ENCODE measurements at regions not wholly inside any gene's neighbourhood (a gene's known extent, or its start where the extent isn't known, plus 50 kb on each side); places are given as distances from the start of the nearest gene placed in this dataset.
"Not testable (repeated sequence)": the region's sequence is repeated elsewhere in the genome, so short reads cannot be mapped to it uniquely, and the experiment has no call there.

DNA sequence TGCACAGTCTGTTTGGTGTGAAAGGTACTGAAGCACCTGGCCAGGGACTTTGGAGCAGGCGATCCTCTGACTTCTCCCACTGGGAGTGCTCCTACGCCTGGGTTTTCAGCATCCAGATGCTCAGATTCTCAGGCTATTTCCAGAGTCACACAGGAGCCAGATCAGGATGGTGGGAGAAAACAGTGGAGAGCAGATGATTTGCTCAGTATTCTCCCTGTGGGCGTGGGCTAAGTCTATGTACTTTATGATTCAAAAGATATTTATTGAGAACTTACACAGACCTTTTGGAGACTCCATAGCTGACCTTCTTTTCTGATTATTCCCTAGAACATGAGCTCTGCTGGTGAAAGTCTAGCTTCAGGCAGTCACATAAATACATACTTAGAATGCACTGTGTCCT, 134.6 kb downstream of the TENT5C start:
- Histone ChIP-seq H3K27ac (ENCODE audit: low read depth in 1 of 2, low read length in 2 of 2) (no peak overlapping the region), H3K4me3 (ENCODE audit: low read length) (no peak overlapping the region), H3K4me1 (ENCODE audit: insufficient read depth, low read length) (no peaks in the 10 kb centered on the region), H3K36me3 (ENCODE audit: insufficient read depth, low read length) (no peaks in the 10 kb centered on the region), H3K27me3 (ENCODE audit: control insufficient read depth in 1 of 2, insufficient read depth in 2 of 2, low read length in 2 of 2) (no peaks in the 10 kb centered on the region), H3K9me3 (ENCODE audit: control insufficient read depth in 1 of 2, insufficient read depth in 1 of 2, low read length in 2 of 2) (no peaks in the 10 kb centered on the region)
- DNase-seq, result no peak
- no peaks in the 10 kb centered on the region for H3K9me3 Mint-ChIP-seq
- peaks cover 6% of the 10 kb centered on the region for H3K4me1 Mint-ChIP-seq (ENCODE audit: low read depth)
- CTCF ChIA-PET, result interaction anchor here (0.7 to 0.9 kb wide), 2 partner anchors 14 to 206 kb away, joined by 3 read pairs; no protein-coding TSS in a partner anchor
- H3K4me3 Mint-ChIP-seq, result no peak overlapping the region
- POLR2A ChIA-PET, result no interaction called here
- intact Hi-C loops (cut with DNase I, micrococcal nuclease), result no loop called here
- ATAC-seq (ENCODE audit: poor library complexity), result no peak
- peaks cover 6% of the 10 kb centered on the region for H3K27me3 Mint-ChIP-seq
- no peak for TF ChIP-seq CTCF (IDR thresholded peaks at IDR 0.05)
- H3K36me3 Mint-ChIP-seq (ENCODE audit: low read depth), result no peaks in the 10 kb centered on the region
- H3K27ac Mint-ChIP-seq, result no peak overlapping the region

GRCh38 chr1:117746565-117746964, 140.7 kb downstream of the TENT5C start:
- H3K9me3 ChIP-seq (ENCODE audit: control insufficient read depth in 1 of 2, insufficient read depth in 1 of 2, low read length in 2 of 2); H3K4me1 ChIP-seq (ENCODE audit: insufficient read depth, low read length); H3K27ac ChIP-seq (ENCODE audit: low read depth in 1 of 2, low read length in 2 of 2); H3K4me3 ChIP-seq (ENCODE audit: low read length); H3K9me3 Mint-ChIP-seq; CTCF ChIA-PET; H3K27me3 ChIP-seq (ENCODE audit: control insufficient read depth in 1 of 2, insufficient read depth in 2 of 2, low read length in 2 of 2); DNase-seq; H3K4me3 Mint-ChIP-seq; H3K36me3 ChIP-seq (ENCODE audit: insufficient read depth, low read length); H3K36me3 Mint-ChIP-seq (ENCODE audit: low read depth); intact Hi-C loops (cut with DNase I, micrococcal nuclease); ATAC-seq (ENCODE audit: poor library complexity); H3K27ac Mint-ChIP-seq; H3K4me1 Mint-ChIP-seq (ENCODE audit: low read depth): not testable (repeated sequence)
- peaks cover 34% of the 10 kb centered on the region for H3K27me3 Mint-ChIP-seq
- POLR2A ChIA-PET, result interaction anchor here (1.1 kb wide), 1 partner anchor 11 kb away, joined by 3 read pairs; no protein-coding TSS in a partner anchor

DNA sequence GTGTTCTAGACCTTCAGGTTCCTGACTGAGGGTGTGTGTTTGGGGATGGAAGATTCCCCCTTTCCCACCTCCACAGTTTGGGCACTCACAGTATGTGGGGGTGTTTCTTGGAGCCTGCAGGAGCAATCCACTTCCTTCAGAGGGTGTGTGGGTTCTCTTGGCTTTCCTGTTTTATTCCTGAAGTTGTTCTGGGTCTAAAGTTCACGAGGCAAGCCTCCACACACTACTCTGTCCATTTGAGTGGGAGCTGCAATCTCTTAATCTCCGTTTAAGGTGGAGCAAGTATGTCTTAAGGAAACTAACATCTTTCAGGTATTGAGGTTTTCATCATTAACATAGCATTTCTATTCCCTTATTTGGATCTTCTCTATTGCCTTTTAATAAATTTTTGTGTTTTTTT, 141.8 kb downstream of the TENT5C start:
- H3K27ac ChIP-seq (ENCODE audit: low read depth in 1 of 2, low read length in 2 of 2), result no peak overlapping the region
- no peak for ATAC-seq (ENCODE audit: poor library complexity)
- Mint-ChIP-seq H3K27ac (no peak overlapping the region), H3K36me3 (ENCODE audit: low read depth) (no peaks in the 10 kb centered on the region), H3K4me3 (no peak overlapping the region), H3K4me1 (ENCODE audit: low read depth) (no peaks in the 10 kb centered on the region), H3K9me3 (peaks cover 2% of the 10 kb centered on the region), H3K27me3 (peaks cover 38% of the 10 kb centered on the region)
- ChIA-PET POLR2A (no interaction called here), CTCF (no interaction called here)
- no peaks in the 10 kb centered on the region for H3K4me1 ChIP-seq (ENCODE audit: insufficient read depth, low read length)
- no peaks in the 10 kb centered on the region for H3K36me3 ChIP-seq (ENCODE audit: insufficient read depth, low read length)
- no peak overlapping the region for H3K4me3 ChIP-seq (ENCODE audit: low read length)
- intact Hi-C loops (cut with DNase I, micrococcal nuclease), result no loop called here
- DNase-seq, result no peak
- TF ChIP-seq CTCF (IDR thresholded peaks at IDR 0.05), result no peak
- H3K9me3 ChIP-seq (ENCODE audit: control insufficient read depth in 1 of 2, insufficient read depth in 1 of 2, low read length in 2 of 2), result peaks cover 0 to 7% of the 10 kb centered on the region in 2 experiments
- H3K27me3 ChIP-seq (ENCODE audit: control insufficient read depth in 1 of 2, insufficient read depth in 2 of 2, low read length in 2 of 2), result peaks cover 0 to 6% of the 10 kb centered on the region in 2 experiments

GRCh38 chr1:117751321-117751720, 145.5 kb downstream of the TENT5C start:
- H3K4me1 ChIP-seq (ENCODE audit: insufficient read depth, low read length), result peaks cover 6% of the 10 kb centered on the region
- H3K4me3 Mint-ChIP-seq, result no peak overlapping the region
- ChIA-PET CTCF (no interaction called here), POLR2A (no interaction called here)
- no peak overlapping the region for H3K4me3 ChIP-seq (ENCODE audit: low read length)
- ATAC-seq (ENCODE audit: poor library complexity) (no peak), DNase-seq (no peak)
- H3K36me3 Mint-ChIP-seq (ENCODE audit: low read depth), result no peaks in the 10 kb centered on the region
- H3K9me3 Mint-ChIP-seq, result peaks cover 2% of the 10 kb centered on the region
- H3K27ac ChIP-seq (ENCODE audit: low read depth in 1 of 2, low read length in 2 of 2), result no peak overlapping the region
- no peak overlapping the region for H3K27ac Mint-ChIP-seq
- intact Hi-C loops (cut with DNase I, micrococcal nuclease), result loop anchor here (5.0 to 10.0 kb wide), 3 partner anchors 79 to 144 kb away; partner anchors contain the start of gene TENT5C (in 1 of the 2)
- H3K9me3 ChIP-seq (ENCODE audit: control insufficient read depth in 1 of 2, insufficient read depth in 1 of 2, low read length in 2 of 2), result peaks cover 0 to 7% of the 10 kb centered on the region in 2 experiments
- peaks cover 0 to 10% of the 10 kb centered on the region in 2 experiments for H3K27me3 ChIP-seq (ENCODE audit: control insufficient read depth in 1 of 2, insufficient read depth in 2 of 2, low read length in 2 of 2)
- no peaks in the 10 kb centered on the region for H3K36me3 ChIP-seq (ENCODE audit: insufficient read depth, low read length)
- H3K4me1 Mint-ChIP-seq (ENCODE audit: low read depth), result no peaks in the 10 kb centered on the region
- H3K27me3 Mint-ChIP-seq, result peaks cover 53% of the 10 kb centered on the region
- no peak for TF ChIP-seq CTCF (IDR thresholded peaks at IDR 0.05)

Measured in CD4-positive, alpha-beta T cell (primary cell).